ENCODE measurements at regions not wholly inside any gene's neighbourhood (a gene's known extent, or its start where the extent isn't known, plus 50 kb on each side); places are given as distances from the start of the nearest gene placed in this dataset.
A peak's percentile ranks its signal among the peaks of the same experiment; 100 is the strongest.

- Histone ChIP-seq H2AFZ (ENCODE audit: low read depth, low read length) (no peak overlapping the region), H3K4me3 (ENCODE audit: low read length) (no peak overlapping the region), H4K20me1 (ENCODE audit: insufficient read depth) (no peaks in the 10 kb centered on the region), H3K27me3 (ENCODE audit: insufficient read depth, low read depth, low read length) (no peaks in the 10 kb centered on the region), H3K27ac (ENCODE audit: low read length) (no peak overlapping the region), H3K79me2 (replicated peaks; ENCODE audit: insufficient read depth, low read length) (no peaks in the 10 kb centered on the region), H3K9me2 (ENCODE audit: insufficient read depth, low read length) (no peaks in the 10 kb centered on the region), H3K9ac (ENCODE audit: low read length) (no peak overlapping the region), H3K36me3 (ENCODE audit: insufficient read depth, low read length) (no peaks in the 10 kb centered on the region), H3K9me3 (ENCODE audit: low read length) (no peaks in the 10 kb centered on the region), H3K4me2 (ENCODE audit: low read length) (no peak overlapping the region), H3F3A (ENCODE audit: insufficient read depth, low read length, poor library complexity, severe bottlenecking) (no peaks in the 10 kb centered on the region)
- TF ChIP-seq EZH2 (IDR thresholded peaks at IDR 0.05; ENCODE audit: borderline replicate concordance, insufficient read depth, low read length, poor library complexity, severe bottlenecking) (no peak), TAF1 (IDR thresholded peaks at IDR 0.05; ENCODE audit: low read depth) (no peak), SMC3 (conservative IDR thresholded peaks at IDR 0.05; ENCODE audit: poor library complexity) (no peak)
Measured at GRCh38 chrX:39464253-39464652, 633.5 kb downstream of the BCOR start.

DNA sequence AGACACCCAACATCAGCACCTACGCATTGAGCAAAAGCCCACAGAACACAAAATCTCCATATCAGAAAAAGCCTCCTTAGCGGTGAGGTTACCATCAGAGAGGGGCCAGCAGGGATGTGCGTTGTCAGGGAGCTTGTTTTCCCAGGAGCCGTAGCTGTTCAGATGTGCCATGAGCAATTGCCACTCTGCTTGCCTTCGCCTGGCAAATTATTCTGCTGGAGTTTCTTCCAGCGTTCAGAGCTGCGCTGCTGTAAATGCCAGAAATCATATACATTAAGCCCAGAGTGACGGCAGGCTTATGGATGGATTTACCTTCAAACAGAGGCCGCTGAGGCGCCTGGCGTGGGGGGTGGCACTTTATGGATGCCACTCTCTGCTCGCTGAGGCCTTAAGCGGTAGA is 632.3 kb downstream of the BCOR start:
- TF ChIP-seq, protein P1, sequence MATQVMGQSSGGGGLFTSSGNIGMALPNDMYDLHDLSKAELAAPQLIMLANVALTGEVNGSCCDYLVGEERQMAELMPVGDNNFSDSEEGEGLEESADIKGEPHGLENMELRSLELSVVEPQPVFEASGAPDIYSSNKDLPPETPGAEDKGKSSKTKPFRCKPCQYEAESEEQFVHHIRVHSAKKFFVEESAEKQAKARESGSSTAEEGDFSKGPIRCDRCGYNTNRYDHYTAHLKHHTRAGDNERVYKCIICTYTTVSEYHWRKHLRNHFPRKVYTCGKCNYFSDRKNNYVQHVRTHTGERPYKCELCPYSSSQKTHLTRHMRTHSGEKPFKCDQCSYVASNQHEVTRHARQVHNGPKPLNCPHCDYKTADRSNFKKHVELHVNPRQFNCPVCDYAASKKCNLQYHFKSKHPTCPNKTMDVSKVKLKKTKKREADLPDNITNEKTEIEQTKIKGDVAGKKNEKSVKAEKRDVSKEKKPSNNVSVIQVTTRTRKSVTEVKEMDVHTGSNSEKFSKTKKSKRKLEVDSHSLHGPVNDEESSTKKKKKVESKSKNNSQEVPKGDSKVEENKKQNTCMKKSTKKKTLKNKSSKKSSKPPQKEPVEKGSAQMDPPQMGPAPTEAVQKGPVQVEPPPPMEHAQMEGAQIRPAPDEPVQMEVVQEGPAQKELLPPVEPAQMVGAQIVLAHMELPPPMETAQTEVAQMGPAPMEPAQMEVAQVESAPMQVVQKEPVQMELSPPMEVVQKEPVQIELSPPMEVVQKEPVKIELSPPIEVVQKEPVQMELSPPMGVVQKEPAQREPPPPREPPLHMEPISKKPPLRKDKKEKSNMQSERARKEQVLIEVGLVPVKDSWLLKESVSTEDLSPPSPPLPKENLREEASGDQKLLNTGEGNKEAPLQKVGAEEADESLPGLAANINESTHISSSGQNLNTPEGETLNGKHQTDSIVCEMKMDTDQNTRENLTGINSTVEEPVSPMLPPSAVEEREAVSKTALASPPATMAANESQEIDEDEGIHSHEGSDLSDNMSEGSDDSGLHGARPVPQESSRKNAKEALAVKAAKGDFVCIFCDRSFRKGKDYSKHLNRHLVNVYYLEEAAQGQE (IDR thresholded peaks at IDR 0.05; ENCODE audit: borderline replicate concordance), result peak; percentile 22
- peak; percentile 44 for TF ChIP-seq POLR2AphosphoS5 (IDR thresholded peaks at IDR 0.05)
- TF ChIP-seq, protein P2, sequence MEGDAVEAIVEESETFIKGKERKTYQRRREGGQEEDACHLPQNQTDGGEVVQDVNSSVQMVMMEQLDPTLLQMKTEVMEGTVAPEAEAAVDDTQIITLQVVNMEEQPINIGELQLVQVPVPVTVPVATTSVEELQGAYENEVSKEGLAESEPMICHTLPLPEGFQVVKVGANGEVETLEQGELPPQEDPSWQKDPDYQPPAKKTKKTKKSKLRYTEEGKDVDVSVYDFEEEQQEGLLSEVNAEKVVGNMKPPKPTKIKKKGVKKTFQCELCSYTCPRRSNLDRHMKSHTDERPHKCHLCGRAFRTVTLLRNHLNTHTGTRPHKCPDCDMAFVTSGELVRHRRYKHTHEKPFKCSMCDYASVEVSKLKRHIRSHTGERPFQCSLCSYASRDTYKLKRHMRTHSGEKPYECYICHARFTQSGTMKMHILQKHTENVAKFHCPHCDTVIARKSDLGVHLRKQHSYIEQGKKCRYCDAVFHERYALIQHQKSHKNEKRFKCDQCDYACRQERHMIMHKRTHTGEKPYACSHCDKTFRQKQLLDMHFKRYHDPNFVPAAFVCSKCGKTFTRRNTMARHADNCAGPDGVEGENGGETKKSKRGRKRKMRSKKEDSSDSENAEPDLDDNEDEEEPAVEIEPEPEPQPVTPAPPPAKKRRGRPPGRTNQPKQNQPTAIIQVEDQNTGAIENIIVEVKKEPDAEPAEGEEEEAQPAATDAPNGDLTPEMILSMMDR (IDR thresholded peaks at IDR 0.05; ENCODE audit: poor library complexity, severe bottlenecking), result no peak
- TF ChIP-seq RAD21 (conservative IDR thresholded peaks at IDR 0.05), result no peak
- peak; percentile 18 for TF ChIP-seq SMC3 (conservative IDR thresholded peaks at IDR 0.05; ENCODE audit: poor library complexity)
- peak; percentile 13 for TF ChIP-seq MXI1 (conservative IDR thresholded peaks at IDR 0.05; ENCODE audit: poor library complexity, severe bottlenecking)
- TF ChIP-seq TAF1 (IDR thresholded peaks at IDR 0.05; ENCODE audit: low read depth), result no peak
- peak; percentile 62 for TF ChIP-seq EP300 (conservative IDR thresholded peaks at IDR 0.05; ENCODE audit: poor library complexity, severe bottlenecking)
- no peak for TF ChIP-seq EZH2 (IDR thresholded peaks at IDR 0.05; ENCODE audit: borderline replicate concordance, insufficient read depth, low read length, poor library complexity, severe bottlenecking)
- Histone ChIP-seq H3K9ac (ENCODE audit: low read length) (peak overlapping the region; percentile 31), H3K4me2 (ENCODE audit: low read length) (no peak overlapping the region), H3F3A (ENCODE audit: insufficient read depth, low read length, poor library complexity, severe bottlenecking) (no peaks in the 10 kb centered on the region), H3K9me3 (ENCODE audit: low read length) (no peaks in the 10 kb centered on the region), H3K27me3 (ENCODE audit: insufficient read depth, low read depth, low read length) (no peaks in the 10 kb centered on the region), H3K79me2 (replicated peaks; ENCODE audit: insufficient read depth, low read length) (no peaks in the 10 kb centered on the region), H3K4me3 (ENCODE audit: low read length) (no peak overlapping the region), H3K27ac (ENCODE audit: low read length) (peak overlapping the region; percentile 66), H4K20me1 (ENCODE audit: insufficient read depth) (no peaks in the 10 kb centered on the region), H3K36me3 (ENCODE audit: insufficient read depth, low read length) (no peaks in the 10 kb centered on the region), H3K9me2 (ENCODE audit: insufficient read depth, low read length) (no peaks in the 10 kb centered on the region), H2AFZ (ENCODE audit: low read depth, low read length) (no peak overlapping the region)
